ENCODE measurements at regions not wholly inside any gene's neighbourhood (a gene's known extent, or its start where the extent isn't known, plus 50 kb on each side); places are given as distances from the start of the nearest gene placed in this dataset.
"Not testable (repeated sequence)": the region's sequence is repeated elsewhere in the genome, so short reads cannot be mapped to it uniquely, and the experiment has no call there.

DNA sequence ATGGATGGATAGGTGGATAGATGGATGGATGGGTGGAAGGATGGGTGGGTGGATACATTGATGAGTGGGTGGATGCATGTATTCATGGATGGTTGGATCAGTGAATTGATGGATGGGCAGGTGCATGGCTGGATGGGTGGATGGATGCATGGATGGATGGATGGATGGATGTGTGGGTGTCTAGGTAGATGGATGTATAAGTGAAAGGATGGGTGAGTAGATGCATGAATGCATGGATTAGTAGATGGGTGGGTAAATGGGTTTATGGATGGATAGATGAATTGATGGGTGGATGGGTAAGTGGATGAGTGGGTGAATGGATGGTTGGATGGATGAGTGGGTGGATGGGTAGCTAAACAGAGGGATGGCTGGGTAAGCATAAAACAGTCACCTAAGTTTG is 135.6 kb downstream of the NPIPB11 start:
- TF ChIP-seq, protein P1, sequence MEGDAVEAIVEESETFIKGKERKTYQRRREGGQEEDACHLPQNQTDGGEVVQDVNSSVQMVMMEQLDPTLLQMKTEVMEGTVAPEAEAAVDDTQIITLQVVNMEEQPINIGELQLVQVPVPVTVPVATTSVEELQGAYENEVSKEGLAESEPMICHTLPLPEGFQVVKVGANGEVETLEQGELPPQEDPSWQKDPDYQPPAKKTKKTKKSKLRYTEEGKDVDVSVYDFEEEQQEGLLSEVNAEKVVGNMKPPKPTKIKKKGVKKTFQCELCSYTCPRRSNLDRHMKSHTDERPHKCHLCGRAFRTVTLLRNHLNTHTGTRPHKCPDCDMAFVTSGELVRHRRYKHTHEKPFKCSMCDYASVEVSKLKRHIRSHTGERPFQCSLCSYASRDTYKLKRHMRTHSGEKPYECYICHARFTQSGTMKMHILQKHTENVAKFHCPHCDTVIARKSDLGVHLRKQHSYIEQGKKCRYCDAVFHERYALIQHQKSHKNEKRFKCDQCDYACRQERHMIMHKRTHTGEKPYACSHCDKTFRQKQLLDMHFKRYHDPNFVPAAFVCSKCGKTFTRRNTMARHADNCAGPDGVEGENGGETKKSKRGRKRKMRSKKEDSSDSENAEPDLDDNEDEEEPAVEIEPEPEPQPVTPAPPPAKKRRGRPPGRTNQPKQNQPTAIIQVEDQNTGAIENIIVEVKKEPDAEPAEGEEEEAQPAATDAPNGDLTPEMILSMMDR (IDR thresholded peaks at IDR 0.05), result not testable (repeated sequence)
- not testable (repeated sequence) for TF ChIP-seq POLR2A, POLR2AphosphoS5 (IDR thresholded peaks at IDR 0.05)

Data from breast epithelium (tissue), 3 donors.